Erythroblast (primary cell): ENCODE measurements at regions not wholly inside any gene's neighbourhood (a gene's known extent, or its start where the extent isn't known, plus 50 kb on each side); places are given as distances from the start of the nearest gene placed in this dataset.

Experiments
- GATA1 ChIP-seq: IDR thresholded peaks from 2 replicates; pipeline ENCODE4 v1.6.1; 2011; ENCODE audit warnings: low read depth, mild to moderate bottlenecking, control low read depth, low read length, moderate library complexity
- POLR2A ChIP-seq: IDR thresholded peaks from 2 replicates; pipeline ENCODE4 v1.6.1; 2011; ENCODE audit warnings: mild to moderate bottlenecking, low read length

DNA sequence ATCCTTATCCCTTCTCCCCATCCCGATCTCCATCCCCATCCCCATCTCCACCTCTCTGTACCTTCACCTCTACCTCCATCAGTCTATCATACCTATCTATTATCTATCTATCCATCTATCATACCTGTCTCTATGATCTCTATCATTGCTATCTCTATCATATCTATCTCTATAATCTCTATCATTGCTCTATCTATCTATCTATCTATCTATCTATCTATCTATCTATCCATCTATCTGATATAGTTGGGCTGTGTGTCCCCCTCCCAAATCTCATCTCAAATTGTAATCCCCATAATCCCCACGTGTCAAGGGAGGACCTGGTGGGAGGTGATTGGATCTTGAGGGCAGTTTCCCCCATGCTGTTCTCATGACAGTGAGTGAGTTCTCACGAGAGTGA is 97.9 kb upstream of the PAXBP1 start:
- no peak for TF ChIP-seq POLR2A
- TF ChIP-seq GATA1: no peak
